T-helper 2 cell (primary cell): ENCODE measurements at regions not wholly inside any gene's neighbourhood (a gene's known extent, or its start where the extent isn't known, plus 50 kb on each side); places are given as distances from the start of the nearest gene placed in this dataset.
"Not testable (repeated sequence)": the region's sequence is repeated elsewhere in the genome, so short reads cannot be mapped to it uniquely, and the experiment has no call there.

Experiments used
- DNase-seq, 5 experiments: peaks; one replicate each; pipeline versions ENCODE4 v3.0.0 to v3.0.0-alpha.2; 2012 to 2022

DNA sequence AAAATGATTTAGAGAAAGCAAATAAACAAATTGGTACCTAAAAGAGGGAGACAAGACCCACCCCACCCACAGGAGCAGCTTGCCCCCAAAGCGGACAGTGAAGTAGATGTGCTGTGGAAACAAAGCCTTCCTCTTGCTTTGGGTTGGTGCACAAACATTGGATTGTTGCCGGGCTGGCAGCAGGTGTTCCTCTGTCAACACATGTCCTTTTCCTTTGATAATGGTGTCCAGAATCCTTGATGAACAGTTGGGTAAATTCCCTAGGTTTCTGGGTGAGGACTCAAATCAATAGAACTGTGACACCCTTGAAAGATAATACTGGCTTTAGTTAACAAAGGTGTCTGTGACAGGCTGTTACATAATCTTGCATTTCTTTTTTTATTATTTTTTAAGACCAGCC, 311.8 kb downstream of the SPRY2 start:
- no peak for DNase-seq

DNA sequence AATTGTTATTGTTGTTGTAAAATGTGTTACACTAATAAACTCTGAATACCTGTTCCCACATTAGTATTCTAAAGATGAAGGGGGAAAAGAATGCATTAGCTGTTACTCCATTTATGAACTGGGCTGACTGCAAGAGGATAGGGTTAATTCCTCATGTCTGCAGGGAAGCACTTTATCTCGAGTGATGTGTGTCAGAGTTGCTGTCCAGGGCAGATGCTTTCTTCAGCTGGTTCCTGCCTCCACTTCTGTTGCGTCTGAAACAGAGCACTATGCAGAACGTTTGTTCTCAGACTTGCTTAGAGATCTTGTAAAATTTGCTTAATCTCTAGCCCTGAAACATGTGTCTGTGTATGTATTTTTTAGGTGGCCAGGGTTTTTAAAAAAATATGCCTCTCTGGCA, 318.8 kb downstream of the SPRY2 start:
- DNase-seq: no peak

DNA sequence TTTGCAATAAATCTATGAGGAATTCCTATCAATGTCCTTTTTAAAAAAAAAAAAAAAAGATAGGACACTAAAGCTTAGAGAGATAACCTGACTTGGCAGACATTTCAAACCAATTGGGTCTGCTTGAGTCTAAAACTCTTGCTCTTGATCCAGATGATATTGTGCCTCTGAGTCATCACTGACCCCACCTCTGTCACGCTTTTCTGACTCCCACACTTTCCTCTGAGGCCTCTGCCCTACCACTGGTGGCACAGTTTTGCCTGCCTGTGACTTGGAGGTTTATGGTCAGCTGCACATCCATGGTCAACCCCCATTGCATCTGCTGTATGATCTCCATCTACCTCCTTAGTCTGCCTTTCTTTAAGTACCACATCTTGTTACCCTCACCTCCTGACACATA, 328.7 kb downstream of the SPRY2 start:
- DNase-seq: no peak

DNA sequence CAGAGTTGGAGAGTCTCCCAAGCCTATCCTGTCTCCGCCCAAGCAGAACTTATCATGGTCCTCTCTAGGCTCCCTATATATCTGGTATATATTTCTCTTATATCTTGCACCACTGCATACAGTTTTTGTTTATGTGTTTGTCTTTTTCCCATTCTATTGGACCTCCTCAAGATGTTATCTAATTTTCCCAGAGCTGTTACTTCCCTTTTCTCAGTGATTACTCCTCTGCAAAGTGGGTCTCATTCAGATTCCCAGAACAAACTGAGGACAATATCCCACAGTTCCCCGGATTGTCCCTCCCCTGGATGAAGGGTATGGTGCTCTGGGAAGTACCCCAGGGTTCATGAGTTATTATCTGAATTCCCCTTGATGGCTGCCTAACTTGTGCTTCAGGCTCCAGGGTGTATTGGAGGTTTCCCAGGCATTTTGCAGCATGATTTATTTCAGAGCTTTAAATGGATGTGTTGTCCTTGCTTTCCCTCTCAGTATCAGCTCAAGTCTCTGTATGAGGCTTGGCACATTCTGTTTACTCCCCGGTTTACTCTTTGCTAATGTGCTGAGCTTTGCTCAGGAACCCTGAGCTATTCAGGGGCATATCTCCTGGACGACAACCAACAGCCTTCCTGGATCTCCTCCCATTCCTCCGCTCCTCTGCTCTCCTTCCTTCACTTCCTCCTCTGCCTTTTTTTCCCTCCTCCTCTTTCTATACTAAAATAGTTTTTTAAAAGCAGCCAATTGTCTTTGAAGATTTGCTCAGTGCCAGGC, 329.3 kb downstream of the SPRY2 start:
- DNase-seq: no peak

DNA sequence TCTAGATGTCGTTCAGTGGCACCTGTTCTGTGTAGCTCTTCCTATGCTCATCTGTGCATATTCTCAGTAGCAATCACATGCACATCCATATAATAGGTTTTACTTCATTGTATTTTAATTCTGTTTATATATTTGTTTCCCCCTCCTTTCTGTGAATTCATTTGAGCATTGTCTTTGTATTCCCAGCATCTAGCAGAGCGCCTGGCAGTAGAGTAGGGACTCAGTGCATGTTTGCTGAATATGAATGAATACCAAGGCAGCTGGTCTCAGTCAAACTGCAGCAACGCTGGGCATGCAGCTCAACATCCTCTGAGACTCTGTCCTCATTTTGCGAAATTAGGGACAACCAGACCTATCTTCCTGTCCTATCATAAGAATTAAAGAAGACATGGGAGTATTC, 330.1 kb downstream of the SPRY2 start:
- DNase-seq: no peak

DNA sequence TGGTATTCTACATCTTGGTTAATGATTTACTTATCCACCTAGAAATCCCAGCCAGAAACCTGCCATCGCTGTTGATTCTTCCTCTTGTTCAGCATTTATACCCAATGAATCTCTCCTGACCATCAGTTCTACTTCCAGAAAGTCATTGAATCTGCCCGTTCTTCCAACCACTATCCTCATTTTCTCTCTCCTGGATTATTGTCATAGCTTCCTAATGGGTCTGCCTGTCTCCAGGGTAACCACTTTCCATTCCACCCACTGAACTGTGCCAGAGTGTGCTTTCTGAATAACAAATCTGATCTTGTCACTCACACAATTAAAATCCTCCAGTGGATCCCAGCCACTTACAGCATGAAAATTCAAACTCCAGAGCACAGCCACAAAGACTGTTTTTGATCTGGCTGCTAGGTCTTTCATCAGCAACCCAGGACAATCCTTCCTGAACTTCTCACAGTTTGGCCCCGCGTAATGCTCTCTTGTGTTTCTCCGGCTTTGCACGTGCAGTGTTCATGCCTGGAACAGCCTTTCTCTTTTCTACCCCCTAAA, 330.6 kb downstream of the SPRY2 start:
- DNase-seq: no peak

DNA sequence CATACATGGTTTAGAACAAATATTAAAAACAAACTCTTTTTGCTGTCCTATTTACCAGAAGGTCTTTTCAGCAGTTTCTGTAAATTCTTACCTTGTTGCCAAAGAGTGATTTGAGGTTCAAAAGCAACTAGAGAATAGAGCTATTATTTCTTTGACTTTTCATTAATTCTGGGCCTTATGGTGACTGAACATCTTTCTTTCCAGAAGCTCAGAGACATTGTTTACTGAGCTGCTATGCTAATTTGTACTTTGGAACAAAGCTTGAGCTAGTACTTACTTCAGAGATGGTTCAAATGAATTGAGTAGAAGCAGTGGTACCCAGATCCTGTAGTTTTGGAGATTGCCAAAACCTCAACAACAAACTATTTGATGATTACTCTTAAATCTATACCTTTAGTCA, 331.2 kb downstream of the SPRY2 start:
- no peak for DNase-seq

DNA sequence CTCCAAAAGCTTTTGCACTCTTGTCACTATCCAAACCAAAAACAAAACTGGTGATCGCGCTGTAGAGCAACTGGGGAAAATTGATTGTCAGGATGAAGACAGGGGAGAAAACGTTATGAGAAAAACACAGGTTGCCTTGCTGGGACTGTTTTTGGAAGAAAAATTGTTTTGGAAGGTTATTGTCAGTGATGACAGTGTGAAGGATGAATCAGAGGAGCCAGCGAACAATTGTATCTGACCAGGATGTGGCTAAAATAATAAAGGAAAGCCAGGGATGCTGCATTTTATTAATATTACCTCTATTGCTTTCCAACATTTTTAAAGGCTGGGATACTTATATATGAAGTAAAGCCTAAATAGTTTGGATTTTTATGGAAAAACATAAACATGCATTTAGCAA, 334.0 kb downstream of the SPRY2 start:
- no peak for DNase-seq

DNA sequence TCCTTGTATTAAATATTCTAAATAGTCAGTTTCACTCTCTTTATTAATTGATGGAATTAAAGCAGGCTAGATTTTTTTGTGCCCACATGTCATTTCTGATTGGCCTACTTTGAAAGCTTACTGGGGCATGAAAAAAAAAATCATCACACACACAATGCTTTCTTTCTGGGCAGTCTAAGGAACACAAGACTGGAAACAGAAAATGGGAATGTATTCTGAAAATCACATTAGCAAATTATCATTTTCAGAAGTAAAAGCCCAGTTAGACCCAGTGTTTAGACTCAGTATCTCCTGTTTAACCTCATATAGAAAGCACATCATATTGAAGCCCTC, 339.4 kb downstream of the SPRY2 start:
- no peak for DNase-seq

DNA sequence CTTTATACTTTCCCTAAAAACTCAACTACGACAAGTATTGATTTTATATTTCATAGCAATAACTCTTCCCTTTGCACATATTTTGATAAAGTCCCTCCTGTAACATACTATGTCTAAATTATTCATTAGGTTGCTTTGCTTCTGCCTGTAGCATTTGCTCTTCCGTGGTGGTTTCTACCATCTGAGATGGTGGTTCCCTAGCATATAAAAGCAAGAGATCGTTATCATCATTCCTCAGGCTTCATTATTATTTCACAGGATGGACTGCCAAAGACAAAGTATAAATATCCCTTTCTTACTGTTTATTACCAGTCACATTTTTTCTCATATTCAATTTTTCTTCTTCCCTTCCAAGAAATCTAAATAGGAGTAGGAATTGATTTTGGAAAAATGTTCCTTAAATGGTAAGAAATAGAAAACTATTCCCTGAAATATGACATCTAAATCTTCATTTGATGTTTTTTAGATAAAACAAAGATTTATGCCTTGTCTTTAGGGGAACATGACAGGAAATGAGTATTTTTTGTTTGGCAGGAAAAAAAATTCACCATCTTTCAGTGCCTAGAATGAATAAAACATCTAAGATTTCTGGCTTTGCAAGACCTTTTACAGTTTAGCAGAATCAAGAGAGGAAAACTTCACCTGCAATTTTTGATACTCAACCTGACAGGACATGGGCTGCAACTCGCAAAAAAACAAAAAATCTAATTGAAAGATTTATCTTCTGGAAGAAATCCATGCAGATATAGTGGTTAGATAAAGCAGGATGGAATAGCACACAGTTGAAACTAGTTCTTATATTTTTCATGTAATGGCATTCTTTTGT, 340.0 kb downstream of the SPRY2 start:
- no peak for DNase-seq

DNA sequence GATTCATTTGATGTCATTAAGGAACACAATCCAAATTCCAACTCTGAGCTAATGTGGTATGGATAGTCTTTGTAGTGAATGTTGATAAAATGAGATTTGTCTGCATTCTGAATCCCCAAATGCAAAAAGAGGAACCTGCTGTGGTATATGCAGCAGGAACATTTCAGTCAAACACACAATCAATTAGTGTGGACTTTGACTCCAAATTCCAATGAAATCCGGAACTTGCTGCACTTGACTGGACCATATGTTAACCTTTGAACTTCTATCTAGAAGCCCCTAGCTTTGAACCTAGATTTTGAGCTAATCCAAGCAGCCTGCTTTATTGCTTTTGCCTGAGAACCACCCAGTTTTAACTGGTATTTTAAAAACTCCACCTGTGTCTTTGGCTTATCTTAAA, 341.3 kb downstream of the SPRY2 start:
- DNase-seq: no peak

DNA sequence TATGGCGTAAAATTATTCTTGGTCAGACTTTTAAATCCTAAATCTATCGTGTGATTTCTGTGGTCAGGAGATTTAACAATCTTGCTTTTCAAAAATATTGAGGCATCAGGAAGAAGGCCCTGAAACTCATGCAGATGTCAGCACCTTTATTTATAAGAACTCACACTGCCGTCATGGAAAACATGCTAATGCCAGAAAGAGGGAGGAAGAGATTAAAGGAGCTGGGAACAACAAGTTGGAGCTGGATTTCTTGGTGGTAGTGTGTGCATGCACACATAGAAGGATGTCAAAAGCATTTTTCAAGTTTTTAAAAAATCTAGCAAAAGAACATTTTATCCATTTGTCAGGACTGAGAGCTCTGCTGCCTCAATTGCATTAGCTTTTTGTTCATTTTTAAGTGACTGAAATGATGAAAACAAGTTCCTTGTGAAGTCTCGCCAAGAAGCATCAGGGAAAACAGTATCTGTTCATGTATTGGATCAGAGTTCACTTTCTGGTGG, 342.5 kb downstream of the SPRY2 start:
- DNase-seq: no peak

DNA sequence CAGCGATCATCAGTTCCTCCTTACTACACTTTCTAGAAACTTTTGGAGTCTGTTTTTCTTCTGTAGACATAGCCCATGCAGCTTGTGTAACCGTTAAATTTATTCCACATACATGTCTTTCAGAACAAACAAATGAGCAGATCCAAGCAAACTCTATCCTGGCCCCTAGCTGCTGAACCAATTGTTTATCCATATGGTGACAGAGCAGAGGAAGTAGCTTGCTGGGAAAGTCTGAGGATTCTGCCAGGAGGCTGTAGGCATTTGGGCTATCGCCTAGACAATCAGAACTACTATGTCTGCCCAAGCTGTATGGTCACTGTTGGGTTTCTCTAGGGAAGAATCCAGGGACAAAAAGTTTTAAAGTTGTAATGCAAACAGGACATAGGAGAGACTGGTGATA, 343.7 kb downstream of the SPRY2 start:
- DNase-seq: no peak

DNA sequence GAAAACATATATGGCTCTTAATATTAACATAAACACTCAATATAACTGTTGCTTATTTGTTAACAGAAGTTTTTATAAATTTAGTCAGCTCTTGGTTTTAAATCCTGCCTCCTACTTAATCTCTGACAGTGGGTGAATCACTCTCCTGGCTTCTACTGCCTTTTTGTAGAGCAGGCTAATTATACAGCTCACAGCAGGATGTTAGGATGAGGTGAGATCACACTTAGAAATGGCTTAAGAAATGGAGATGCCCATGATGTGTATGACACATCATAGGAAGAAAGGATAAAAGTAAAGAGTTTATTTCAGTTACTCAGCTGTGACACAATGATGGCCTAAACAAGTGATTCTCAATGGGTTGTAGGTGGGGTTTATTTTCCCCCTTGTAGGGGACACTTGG, 345.6 kb downstream of the SPRY2 start:
- DNase-seq: no peak

DNA sequence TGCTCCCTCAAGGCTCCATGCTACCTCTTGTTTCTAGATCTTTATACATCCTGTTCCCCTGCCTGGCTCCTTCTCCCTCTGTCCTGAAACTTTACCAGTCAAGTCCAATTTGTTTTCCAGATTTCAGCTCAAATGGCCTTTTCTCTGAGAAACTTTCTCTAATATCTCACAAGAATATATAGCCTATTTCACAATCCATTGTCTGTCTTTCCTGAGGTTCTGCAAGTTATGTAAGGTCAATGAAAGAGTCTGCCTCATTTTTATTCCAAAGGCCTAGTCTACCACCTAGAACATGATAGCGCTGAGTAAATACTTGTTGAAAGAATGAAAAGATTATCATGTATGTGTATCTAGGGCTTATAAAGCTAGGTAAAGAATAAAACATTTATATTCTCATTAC, 348.8 kb downstream of the SPRY2 start:
- DNase-seq: no peak

DNA sequence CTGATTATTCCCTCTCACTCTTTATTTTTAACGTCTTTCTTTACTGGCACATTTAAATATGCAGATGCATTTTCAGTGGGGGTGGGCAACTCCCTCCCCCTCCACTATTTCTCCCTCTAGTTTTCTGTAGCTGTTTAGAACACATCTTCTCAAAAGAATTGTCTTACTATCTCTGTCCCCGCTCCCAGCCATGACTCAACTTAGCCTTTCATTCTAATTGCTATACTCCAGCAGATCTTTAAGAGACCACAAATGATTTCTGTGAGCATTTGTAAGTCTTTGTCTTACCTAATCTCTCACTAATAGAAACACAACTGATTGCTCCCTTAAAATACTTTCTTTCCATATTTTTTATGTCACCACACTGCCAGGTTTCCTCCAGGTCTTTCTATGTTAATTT, 350.9 kb downstream of the SPRY2 start:
- DNase-seq: no peak

DNA sequence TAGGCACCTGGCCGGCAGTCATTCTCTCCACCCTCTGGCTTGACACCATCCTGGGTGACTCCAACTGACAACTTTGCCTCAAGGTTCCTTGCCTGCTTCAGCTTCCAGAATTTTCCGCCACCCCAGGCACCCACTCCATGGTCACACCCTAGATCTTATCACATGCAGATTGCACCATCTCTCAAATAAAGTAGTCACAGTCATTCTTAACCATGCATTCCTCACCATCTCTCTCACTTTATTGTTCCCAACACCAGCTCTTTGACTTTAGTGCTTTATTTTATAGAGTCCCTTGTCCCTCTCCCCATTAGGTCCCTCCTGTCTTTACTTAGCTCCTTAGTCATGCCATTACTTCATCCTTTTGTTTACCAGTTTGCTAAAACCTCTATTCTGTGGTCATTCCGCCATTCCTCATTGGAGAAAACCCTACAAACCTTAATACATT, 351.7 kb downstream of the SPRY2 start:
- DNase-seq: no peak

DNA sequence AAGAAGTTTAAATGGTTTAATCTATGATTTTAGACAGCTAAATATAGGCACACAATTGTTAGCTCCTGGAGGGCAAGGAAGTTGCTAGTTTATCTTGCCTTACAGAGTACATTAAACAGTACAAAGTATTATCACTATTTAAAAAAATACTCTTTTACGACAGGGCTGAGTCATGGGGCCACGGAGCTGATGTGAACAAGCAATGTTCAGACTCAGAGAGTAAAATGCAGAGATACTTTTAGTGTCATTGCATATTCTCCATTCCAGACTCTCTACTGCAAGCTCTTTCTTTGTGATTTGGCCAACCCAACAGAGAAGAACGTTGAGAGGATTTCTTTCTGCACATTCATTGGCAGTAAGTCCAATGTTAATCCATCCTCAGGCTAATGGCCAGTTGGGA, 352.4 kb downstream of the SPRY2 start:
- DNase-seq: no peak

DNA sequence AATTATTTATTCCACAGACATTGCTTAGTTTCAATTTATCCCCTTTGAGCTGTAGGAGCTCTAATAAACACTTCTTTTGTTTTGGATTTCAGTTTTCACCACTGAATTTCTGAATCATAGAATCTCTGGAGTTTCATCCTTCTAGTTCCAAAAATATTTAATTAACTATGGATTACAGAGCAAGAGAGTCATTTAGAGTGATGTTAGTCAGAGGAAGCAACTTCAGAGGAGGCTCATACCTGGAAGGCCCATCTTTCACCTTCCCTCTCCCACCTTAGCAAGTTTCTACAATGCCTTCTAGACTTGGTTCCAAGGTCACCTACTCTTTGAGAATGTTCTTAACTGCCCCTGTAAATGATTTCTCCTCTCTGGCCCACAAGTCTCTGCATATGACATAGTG, 353.2 kb downstream of the SPRY2 start:
- DNase-seq: no peak

DNA sequence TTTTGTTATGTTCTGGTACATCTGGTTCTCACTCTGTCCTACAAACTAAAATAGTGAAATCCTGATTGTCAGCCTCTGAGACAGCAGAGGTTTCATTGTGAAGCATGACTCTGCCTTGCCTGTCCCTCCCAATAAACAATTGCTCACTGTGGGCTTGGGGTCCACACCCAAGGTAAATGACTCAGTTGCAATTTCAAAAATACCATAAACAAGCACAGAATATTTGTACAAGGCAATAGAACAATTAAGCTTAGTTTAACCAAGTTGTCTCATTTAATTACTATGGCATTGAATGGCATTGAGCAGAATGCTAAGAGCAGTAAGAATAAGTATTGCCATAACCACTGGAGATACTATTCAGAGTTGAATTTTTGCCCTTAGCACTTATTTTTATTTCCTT, 353.6 kb downstream of the SPRY2 start:
- no peak for DNase-seq

DNA sequence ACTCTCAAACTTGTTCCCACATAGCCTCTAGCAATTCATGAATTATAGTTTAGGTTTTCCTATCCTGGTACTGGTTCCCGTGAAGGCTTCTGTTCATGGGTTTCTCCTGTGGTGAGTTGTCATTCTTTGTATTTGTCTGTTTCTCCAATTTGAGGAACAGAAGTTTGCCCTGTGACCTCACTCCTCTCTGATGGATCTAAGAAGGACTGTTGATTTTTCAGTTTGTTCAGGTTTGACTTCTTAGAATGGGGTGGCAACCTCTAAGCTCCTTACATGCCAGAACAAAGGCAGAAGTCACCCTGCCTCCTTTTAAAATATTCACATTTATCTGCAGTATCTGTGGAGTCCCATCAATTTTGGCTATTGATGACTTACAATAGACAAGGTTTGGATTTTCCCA, 354.0 kb downstream of the SPRY2 start:
- no peak for DNase-seq

DNA sequence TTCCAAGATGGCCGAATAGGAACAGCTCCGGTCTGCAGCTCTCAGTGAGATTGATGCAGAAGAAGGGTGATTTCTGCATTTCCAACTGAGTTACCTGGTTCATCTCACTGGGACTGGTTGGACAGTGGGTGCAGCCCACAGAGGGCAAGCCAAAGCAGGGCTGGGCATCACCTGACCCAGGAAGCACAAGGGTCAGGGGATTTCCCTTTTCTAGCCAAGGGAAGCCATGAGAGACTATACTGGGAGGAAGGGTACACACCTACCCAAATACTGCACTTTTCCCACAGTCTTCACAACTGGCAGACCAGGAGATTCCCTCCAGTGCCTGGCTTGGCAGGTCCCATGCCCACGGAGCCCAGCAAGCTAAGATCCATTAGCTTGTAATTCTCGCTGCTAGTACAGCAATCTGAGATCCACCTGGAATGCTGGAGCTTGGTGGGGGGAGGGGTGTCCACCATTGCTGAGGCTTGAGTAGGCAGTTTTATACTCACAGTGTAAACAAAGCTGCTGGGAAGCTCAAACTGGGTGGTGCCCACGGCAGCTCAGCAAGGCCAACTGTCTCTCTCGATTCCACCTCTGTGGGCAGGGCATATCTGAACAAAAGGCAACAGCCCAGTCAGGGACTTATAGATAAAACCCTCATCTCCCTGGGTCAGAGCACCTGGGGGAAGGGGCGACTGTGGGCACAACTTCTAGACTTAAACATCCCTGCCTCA, 365.8 kb downstream of the SPRY2 start:
- DNase-seq: not testable (repeated sequence)

DNA sequence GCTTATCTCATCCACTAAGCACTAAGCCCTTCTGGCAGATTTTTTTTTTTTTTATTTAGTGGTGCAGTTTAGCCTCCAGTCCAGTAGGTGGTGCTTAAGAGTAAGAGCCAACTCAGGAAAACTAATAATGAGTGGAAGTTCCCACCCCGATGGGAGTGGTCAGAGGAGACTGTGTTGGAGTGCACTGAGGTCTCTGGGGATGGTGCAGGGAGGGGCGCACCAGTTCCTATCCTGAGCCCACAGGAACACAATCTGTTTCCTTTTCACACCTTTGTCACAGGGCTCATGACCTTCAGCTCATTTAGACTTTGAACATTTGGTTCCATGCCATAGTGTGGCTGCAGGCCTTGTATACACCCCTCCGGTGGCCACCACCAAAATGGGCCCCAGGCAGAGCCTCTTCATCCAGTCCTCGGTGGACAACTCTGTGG, 367.4 kb downstream of the SPRY2 start:
- no peak for DNase-seq
